ENCODE measurements at regions not wholly inside any gene's neighbourhood (a gene's known extent, or its start where the extent isn't known, plus 50 kb on each side); places are given as distances from the start of the nearest gene placed in this dataset.

DNA sequence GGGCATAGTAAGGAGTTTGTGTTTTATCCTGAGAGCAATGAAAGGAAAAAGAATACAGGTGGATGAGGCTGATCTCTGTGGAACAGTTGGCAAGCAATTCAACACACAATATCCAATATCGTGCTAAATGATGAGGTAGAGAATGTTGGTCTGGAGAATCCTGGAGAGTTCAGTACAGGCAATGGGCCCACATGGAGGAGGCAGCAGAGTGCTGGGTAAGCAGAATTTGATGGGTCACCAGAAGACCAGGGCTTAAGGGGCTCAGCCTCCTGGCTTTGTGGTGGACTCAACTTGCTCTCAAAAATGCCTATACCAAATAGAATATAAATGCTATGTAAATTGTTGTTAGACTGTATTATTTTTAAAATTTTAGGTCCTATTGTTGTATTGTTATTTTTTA is 271.5 kb upstream of the JARID2 start:
- H3K9me3 Mint-ChIP-seq (ENCODE audit: unreplicated experiment), result no peaks in the 10 kb centered on the region
- TF ChIP-seq, protein P1, sequence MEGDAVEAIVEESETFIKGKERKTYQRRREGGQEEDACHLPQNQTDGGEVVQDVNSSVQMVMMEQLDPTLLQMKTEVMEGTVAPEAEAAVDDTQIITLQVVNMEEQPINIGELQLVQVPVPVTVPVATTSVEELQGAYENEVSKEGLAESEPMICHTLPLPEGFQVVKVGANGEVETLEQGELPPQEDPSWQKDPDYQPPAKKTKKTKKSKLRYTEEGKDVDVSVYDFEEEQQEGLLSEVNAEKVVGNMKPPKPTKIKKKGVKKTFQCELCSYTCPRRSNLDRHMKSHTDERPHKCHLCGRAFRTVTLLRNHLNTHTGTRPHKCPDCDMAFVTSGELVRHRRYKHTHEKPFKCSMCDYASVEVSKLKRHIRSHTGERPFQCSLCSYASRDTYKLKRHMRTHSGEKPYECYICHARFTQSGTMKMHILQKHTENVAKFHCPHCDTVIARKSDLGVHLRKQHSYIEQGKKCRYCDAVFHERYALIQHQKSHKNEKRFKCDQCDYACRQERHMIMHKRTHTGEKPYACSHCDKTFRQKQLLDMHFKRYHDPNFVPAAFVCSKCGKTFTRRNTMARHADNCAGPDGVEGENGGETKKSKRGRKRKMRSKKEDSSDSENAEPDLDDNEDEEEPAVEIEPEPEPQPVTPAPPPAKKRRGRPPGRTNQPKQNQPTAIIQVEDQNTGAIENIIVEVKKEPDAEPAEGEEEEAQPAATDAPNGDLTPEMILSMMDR (IDR thresholded peaks at IDR 0.05; ENCODE audit: partially characterized antibody, unreplicated experiment), result no peak
- peaks cover 1% of the 10 kb centered on the region for H3K27me3 Mint-ChIP-seq (ENCODE audit: unreplicated experiment)
- peaks cover 2% of the 10 kb centered on the region for H3K36me3 Mint-ChIP-seq (ENCODE audit: unreplicated experiment)
- DNase-seq, result no peak
- no peak overlapping the region for H3K27ac Mint-ChIP-seq (ENCODE audit: unreplicated experiment)
- no peak overlapping the region for H3K4me3 Mint-ChIP-seq (ENCODE audit: unreplicated experiment)
- no peaks in the 10 kb centered on the region for H3K4me1 Mint-ChIP-seq (ENCODE audit: low read depth, unreplicated experiment)

DNA sequence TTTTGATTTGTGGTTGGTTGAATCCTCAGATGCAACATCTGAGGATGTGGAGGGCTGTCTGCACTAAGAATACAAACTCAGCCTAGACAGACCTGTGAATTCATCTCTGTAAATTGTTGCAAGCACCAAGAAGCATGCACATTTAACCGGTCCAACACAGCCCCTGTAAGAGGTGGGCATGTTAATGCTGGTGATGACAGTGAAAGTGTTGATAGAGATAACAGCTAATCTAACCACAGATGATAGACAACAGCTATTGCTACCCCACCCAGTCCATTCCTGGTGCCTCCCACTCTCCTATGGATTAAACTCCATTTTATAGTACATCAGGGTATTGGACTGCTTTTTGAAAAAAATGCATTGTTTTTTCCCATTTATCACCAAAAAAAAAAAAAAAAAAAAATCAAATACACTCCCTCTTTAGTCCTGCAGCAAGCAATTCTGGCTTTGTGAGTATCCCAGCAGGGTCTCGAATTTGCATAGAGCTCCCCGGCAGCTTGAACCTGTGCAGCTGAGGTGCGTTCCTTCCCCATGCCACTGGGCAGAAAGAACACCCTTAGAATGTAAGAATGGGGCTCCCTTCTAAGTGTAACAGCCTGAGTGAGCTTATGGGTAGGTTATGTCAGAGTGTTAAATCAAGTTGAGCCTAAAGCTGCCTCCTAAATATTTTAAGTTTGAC is 270.9 kb upstream of the JARID2 start:
- H3K27ac Mint-ChIP-seq (ENCODE audit: unreplicated experiment), result no peak overlapping the region
- H3K36me3 Mint-ChIP-seq (ENCODE audit: unreplicated experiment), result no peaks in the 10 kb centered on the region
- DNase-seq, result no peak
- H3K4me3 Mint-ChIP-seq (ENCODE audit: unreplicated experiment), result no peak overlapping the region
- peaks cover 1% of the 10 kb centered on the region for H3K27me3 Mint-ChIP-seq (ENCODE audit: unreplicated experiment)
- no peaks in the 10 kb centered on the region for H3K4me1 Mint-ChIP-seq (ENCODE audit: low read depth, unreplicated experiment)
- H3K9me3 Mint-ChIP-seq (ENCODE audit: unreplicated experiment), result no peaks in the 10 kb centered on the region
- TF ChIP-seq, protein P1 (IDR thresholded peaks at IDR 0.05; ENCODE audit: partially characterized antibody, unreplicated experiment), result no peak

DNA sequence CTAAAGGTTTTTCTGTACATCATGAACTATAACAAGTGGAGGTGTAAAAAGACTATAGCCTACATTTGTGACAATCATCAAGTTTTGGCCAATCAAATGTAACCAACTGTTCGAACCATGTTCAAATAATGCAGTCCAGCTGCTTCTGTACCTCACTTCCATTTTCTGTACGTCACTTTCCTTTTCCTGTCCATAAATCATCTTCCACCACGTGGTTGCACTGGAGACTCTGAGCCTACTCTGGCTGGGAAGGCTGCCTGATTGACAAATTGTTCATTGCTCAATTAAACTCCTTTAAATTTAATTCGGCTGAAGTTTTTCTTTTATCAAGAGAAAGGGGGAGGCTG is 270.4 kb upstream of the JARID2 start:
- Mint-ChIP-seq H3K9me3 (ENCODE audit: unreplicated experiment) (no peaks in the 10 kb centered on the region), H3K4me1 (ENCODE audit: low read depth, unreplicated experiment) (no peaks in the 10 kb centered on the region), H3K27ac (ENCODE audit: unreplicated experiment) (no peak overlapping the region), H3K27me3 (ENCODE audit: unreplicated experiment) (peaks cover 1% of the 10 kb centered on the region), H3K4me3 (ENCODE audit: unreplicated experiment) (no peak overlapping the region), H3K36me3 (ENCODE audit: unreplicated experiment) (no peaks in the 10 kb centered on the region)
- no peak for DNase-seq
- TF ChIP-seq, protein P1 (IDR thresholded peaks at IDR 0.05; ENCODE audit: partially characterized antibody, unreplicated experiment), result no peak

DNA sequence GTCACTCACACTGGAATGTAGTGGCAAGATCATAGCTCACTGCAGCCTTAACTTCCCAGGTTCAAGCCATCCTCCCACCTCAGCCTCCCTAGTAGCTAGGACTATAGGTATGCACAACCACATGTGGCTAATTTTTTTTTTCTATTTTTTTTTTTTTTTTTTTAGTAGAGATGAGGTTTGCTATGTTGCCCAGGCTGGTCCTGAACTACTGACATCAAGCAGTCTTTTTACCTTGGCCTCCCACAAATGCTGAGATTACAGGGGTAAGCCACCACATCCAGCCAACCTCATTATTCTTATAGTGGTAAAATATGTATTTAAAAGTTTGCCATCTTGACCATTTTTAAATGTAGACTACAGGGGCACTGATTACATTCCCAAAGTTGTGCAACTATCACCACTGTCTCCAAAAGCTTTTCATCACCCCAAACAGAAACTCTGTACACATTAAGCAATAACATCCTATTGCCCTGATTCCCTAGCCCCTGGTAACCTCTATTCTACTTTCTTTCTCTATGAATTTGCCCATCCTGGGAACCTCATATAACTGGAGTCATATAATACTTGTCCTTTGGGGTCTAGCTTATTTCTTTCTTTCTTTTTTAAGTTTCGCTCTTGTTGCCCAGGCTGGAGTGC is 268.0 kb upstream of the JARID2 start:
- Mint-ChIP-seq H3K9me3 (ENCODE audit: unreplicated experiment) (no peaks in the 10 kb centered on the region), H3K27ac (ENCODE audit: unreplicated experiment) (no peak overlapping the region), H3K36me3 (ENCODE audit: unreplicated experiment) (no peaks in the 10 kb centered on the region), H3K4me3 (ENCODE audit: unreplicated experiment) (no peak overlapping the region), H3K4me1 (ENCODE audit: low read depth, unreplicated experiment) (no peaks in the 10 kb centered on the region), H3K27me3 (ENCODE audit: unreplicated experiment) (peaks cover 1% of the 10 kb centered on the region)
- no peak for DNase-seq
- TF ChIP-seq, protein P1 (IDR thresholded peaks at IDR 0.05; ENCODE audit: partially characterized antibody, unreplicated experiment), result no peak

DNA sequence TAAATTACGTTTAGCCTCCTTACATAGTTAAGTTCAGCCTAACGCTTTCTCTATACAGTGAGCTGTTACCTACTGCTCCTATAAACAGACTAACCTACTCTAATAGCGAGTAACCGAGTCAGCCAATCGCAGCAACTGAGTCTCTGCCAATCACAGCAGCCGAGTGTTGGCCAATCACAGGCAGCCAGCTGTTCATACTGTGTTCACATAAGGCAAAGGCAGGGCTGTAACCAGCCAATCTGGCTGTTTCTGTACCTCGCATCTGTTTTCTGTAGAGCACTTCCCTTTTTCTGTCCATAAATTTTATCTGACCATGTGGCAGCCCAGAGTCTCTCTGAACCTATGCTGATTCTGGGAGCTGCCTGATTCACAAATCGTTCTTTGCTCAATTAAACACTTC is 263.9 kb upstream of the JARID2 start:
- TF ChIP-seq, protein P1 (IDR thresholded peaks at IDR 0.05; ENCODE audit: partially characterized antibody, unreplicated experiment), result no peak
- H3K27ac Mint-ChIP-seq (ENCODE audit: unreplicated experiment), result no peak overlapping the region
- H3K27me3 Mint-ChIP-seq (ENCODE audit: unreplicated experiment), result peaks cover 5% of the 10 kb centered on the region
- DNase-seq, result no peak
- peaks cover 26% of the 10 kb centered on the region for H3K4me1 Mint-ChIP-seq (ENCODE audit: low read depth, unreplicated experiment)
- H3K36me3 Mint-ChIP-seq (ENCODE audit: unreplicated experiment), result no peaks in the 10 kb centered on the region
- H3K9me3 Mint-ChIP-seq (ENCODE audit: unreplicated experiment), result peaks cover 7% of the 10 kb centered on the region
- H3K4me3 Mint-ChIP-seq (ENCODE audit: unreplicated experiment), result no peak overlapping the region

All from glutamatergic neuron (in vitro differentiated cells).